ENCODE measurements at regions not wholly inside any gene's neighbourhood (a gene's known extent, or its start where the extent isn't known, plus 50 kb on each side); places are given as distances from the start of the nearest gene placed in this dataset.

DNA sequence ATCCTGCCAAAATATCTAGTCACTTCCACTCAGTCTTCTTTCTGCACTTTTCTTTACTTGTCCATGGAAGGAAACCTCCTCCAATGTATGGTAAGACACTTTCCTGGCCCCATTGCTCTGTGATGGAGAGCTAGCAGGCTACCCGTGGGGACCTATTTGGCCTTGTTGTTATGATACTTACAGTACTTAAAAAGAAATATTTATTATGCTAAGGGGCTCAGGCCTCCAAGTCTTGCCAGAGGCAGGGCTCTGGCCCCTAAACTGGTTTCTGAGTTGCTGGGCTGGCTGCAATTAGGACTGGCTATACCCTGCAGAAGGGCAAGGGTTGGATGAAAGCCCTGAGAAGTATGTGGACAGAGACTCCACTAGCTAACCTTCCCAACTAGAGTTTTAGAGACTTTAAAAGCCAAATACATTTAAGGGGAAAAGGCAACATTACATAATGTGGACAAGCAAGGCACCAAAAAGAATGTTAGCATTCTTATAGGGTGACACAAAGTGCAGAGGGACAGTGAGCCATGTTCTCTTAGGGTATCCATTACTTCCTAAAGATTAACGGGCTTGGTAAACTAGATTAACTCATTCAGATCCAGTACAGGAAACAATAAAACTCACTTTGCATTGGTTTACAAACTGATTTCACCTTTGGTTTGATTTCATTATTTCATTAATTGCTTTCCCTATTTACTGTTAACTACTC lies 84.9 kb upstream of the INHBA start:
- DNase-seq: no peak

DNA sequence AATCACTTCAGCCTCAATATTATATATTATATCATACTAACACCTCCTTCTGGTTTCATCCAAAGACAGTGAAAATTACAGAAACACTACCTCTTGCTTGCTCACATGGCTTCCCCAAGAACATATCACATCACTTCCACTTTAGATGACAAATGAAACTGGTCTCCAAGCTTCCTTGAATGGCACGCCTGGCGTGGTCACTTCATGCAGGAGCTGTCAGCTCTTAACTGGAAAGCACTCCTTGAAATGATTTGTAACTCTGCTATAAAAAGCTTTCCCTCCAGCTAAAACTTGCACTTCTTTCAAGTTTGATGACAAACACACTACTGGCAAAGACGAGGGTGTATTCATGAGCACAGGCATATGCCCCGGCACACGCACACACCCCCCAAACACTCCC lies 84.1 kb upstream of the INHBA start:
- no peak for DNase-seq

DNA sequence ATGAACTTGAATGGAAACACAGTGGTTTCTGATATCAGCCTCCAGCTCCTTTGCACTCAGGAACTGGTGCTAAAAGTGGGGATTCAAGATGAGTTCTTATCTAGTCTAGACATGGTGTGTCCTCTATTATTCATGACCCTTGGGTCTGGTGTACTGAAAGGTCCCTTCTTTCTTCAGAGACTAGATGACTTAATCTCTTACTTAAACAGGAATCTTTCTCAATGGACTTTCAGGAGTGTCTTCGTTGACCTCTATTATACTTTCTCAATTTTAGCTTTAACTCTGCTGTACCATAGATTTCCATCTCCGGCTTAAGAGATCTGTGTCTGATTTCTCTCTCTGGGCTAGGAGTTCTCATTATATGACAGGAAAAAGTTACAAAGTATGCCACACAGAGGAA lies 83.5 kb upstream of the INHBA start:
- DNase-seq: no peak

DNA sequence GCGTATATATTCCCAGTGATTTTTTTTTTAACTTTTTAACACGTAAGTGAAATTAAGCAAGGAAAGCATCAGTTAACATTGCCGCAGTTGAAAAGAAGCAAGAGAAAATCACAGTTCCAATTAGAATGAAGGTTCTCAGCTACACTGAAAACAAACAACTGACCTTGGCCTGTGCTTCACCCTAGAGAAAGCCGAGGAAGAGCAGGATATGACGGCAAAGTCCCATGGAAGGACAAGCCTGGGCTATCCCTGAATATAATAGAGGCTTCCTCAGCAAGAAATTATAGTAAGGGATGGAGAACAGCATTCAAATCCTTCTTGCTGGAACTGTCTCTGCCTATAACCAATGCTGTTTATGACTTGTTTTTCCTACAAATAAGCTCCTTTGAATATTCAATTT lies 83.0 kb upstream of the INHBA start:
- no peak for DNase-seq

DNA sequence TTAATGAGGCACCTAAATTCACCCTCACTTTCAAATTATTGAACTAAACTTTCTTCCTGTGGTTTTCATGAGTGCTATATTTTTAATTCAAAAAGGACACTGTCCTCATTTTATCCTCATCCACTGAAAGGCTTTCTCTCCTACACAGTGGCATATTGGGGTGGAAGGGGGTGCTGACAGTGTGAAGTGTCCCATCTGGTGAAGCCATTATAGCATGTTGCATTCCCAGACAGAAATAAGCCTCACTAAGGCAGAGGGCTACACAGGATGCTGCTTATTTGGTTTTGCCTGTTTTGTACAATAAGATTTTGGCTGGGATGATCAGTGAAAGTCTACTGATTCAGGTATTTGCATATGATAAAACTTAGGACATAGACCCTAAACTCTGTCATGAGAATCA lies 82.4 kb upstream of the INHBA start:
- DNase-seq: no peak

DNA sequence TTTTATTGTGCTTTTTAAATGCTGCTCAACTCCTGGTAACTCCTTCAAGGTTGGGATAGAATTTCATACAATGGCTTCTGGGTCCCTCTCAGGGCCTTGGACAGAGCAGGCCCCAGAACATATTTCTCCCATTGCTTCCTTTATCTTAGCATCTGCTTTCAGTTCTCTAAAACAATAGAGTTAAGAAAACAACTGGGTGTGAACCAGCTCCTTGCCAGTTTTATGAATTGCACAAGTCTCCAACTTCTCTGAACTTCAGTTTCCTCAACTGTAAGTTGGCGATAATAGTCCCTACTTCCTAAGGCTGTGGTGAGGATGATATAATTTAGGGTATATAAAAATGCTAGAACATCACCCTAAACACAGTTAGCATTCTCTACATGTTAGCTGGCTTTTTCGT lies 77.0 kb upstream of the INHBA start:
- no peak for DNase-seq

DNA sequence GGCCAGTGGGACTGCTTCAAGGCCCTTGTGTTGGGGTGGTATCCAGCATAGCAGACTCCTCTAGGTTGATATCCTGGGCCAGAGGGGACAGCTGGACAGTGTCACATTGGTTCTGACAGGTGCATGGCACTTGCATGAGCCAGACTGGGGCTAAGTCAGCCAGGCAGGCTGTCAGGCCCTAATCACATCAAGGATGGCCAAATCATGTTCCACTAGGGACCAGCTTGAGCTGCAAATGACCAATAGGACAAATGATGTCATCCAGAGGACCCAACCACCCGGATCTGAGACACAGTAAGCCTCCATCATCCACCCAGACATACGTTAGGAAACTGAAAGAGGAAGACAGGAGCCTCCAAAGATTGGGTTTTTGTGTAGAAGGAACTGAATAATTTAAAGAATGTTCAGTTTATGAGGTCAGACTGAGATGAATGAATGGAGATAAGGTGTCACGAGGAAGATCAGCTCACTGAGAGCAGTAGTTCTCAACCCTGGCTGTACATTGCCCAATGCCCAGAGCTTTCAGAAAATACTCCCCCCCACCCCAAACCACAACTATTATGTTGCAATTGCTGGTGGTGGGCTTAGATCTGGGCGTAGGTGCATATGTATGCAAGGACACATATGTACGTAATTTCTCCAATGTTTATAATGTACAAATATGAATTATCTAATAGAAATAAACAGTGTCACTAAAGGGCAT lies 75.2 kb upstream of the INHBA start:
- no peak for DNase-seq

DNA sequence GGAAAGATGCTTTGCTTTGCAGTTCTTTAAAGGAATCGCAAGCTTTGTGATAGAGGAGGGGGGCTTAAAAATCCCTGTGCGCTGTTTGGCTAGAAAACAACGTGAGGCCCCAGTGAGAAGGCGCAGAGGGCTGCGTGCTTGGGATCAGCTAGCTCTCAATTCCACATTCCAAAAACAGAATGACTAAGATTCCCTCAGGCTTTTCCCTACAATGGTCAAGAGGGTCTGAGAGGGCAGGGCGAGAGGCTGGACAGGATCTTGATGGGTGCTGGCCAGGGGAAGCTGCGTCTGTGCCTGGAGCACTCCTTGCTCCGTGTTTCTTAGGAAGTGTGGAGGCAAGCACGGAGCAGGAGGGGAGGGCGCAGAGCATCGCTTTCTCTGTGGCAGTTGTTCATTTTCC lies 72.1 kb upstream of the INHBA start:
- DNase-seq: no peak

DNA sequence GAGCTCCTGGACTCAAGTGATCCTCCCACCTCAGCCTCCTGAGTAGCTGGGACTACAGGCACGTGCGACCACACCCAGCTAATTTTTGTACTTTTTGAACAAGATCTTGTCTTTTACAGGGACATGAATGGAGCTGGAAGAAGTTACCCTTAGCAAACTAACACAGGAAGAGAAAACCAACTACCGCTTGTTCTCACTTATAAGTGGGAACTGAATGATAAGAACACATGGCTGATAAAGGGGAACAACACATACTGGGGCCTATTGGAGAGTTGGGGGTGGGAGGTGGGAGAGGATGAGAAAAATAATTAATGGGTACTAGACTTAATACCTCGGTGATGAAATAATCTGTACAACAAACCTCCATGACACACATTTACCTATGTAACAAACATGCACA lies 70.9 kb upstream of the INHBA start:
- no peak for DNase-seq

DNA sequence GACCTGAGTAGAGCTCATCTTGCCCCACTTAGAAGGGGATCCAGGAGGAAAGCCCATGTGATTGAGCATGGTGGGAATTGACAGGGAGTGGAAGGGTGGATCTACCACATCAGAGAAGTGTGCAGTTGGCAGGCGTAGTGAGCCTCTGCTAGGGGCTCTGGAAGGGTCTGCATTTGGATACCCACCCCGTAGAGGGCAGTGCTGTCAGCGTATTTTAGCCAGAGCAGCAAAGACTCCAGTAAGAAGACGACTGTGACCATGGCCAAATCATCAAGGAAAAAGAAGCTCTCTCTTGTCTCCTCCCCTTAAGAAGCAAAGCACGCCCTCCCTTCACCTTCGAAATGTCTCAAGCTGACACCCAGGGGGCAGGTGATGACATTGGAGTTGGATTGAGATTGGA lies 68.8 kb upstream of the INHBA start:
- no peak for DNase-seq

DNA sequence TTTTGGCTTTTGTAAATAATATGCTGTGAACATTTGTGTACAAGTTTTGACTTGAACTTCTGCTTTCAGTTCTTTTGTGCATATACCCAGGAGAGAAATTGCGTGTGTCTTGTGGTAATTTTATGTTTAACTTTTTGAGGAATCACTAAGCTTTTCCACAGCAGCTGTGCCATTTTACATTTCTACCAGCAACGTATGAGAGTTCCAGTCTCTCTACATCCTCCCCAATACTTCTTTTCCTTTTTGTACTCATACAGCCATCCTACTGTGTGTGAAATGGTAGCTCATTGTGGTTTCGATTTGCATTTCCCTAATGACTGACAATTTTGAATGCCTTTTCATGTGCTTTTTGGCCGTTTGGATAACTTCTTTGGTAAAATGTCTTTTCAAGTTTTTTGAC lies 66.3 kb upstream of the INHBA start:
- DNase-seq: no peak

DNA sequence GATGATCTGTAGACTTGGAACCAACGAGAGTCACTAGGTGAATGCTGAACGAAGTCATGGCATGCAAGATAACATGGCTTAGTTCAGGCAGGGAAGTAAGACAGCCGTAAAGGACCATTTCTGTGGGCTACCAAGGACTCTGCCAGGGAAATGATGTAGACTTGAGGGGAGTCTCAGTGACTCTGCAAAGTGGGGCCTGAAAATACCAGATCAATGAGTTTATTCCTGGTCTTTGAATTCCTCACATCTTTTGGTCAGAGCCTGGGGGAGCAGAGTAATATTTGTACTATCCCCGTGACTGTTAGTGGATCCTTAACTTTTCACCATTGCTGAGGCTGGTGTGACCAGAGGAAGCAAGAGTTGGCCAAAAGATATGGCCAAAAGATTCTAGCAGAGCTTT lies 60.7 kb upstream of the INHBA start:
- no peak for DNase-seq

DNA sequence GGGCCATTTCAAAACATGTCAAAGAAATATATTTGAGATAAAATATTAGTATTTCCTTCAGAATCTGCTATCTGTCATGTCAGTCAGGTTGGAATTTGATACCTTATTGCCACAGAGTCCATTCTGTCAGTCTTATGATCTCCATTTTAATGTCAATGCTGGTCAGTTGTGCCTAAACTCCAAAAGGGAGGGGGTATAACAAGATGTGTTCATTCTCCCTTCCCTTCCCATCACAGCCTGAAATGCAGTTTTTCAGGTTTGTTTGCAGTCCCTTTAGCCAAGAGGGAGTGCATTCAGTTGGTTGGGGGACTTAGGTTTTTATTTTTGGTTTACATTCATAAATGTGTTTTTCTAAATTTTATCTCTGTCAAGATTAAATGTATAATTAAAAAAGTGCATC lies 59.8 kb upstream of the INHBA start:
- DNase-seq: no peak

DNA sequence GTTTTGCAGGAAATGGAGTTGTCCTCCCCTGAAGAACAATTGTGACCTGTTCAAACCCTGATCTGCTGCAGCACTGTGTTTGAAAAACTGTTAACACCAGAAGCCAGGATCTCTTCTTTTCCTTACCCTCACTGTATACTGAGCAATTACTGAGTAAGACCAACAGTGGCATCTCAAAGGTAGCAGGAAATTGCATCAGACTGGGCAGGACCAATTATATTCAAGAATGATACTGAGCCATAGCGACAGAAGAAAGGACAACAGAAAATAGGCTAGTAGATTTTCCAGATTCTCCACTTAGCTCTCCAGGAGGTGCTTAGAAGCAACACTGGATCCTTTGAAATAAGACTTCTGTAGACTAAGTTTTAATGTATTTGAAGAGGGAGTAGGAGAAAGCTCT lies 57.4 kb upstream of the INHBA start:
- DNase-seq: no peak

DNA sequence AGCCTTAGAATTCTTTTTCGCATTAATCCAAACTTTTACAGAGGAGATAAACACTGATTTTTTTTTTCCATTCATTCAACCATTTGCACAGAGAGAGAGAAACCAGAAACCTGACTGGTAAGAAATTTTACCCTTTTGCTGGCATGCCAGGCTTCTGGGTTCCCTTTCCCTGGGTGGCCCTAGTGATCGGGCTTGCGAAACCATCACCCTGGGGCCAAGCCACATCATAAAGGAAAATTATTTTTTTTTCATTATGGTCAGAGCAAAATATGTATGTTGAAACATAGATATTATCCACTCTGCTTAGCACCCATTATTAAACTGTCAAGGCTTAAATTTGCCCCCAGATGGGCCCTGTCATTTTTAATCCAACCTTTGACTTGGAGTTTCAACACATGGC lies 55.4 kb upstream of the INHBA start:
- DNase-seq: no peak

DNA sequence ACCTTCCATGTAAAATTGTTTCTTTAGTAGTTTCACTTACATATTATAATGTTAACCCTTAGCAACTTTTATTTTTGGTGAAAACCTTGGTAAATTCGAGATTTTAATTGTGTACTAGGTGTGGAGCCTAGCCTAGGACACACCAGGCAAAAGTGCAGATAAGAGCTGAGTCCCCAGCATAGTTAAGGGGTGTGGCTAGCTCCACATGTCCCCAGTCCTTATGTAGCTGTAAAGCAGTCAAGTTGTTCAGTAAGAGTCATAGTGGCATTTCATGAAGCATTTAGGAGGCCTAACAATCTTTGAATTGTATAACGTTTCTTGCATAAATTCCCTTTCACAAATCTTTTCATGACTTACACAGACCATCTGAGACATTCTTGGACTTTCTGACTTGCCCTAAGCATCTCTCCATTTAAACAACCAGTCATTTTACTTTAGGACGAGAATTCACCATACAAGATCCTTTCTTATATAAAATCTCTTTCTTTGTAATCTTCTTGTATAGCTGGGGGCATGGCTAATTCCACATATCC lies 53.8 kb upstream of the INHBA start:
- DNase-seq: no peak

DNA sequence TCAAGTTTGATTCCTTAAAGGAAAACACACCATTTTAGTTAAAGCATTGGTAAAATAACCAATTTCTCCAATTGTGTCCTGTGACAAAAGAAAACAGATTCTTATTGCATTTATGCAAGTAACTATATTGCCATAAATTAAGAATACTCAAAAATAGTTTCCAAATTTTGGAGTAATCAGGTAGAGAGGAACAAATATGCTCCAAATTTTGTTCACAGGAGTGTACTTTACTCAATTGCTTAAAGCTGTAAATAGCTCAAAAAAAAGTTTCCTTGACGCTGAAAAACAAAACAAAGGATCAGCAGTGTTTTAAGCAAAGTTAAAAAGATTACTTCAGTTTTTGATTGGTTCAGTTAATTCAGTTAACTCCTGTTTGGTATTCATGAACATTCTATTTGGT lies 52.2 kb upstream of the INHBA start:
- DNase-seq: no peak

DNA sequence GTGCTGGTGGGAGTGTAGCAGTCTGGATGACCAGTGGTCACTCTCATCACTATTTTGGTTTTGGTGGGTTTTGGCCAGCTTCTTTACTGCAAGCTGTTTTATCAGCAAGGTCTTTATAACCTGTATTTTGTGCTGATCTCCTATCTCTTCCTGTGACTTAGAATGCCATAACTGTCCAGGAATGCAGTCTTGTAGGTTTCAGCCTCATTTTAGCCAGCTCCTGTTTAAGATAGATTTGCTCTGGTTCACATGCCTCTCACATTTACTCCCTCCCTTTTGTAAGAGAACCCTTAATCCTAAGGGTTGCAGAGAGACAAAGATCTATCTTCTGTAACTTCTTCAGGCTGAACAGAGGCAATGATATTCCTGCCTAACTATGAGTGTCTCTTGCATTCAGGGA lies 51.2 kb upstream of the INHBA start:
- no peak for DNase-seq

All from activated CD4-positive, alpha-beta T cell treated with anti-CD3 and anti-CD28 coated beads, Interleukin-2, amount 50 U/mL, for 48 hours (primary cell).